ENCODE measurements at regions not wholly inside any gene's neighbourhood (a gene's known extent, or its start where the extent isn't known, plus 50 kb on each side); places are given as distances from the start of the nearest gene placed in this dataset.
A peak's percentile ranks its signal among the peaks of the same experiment; 100 is the strongest.

GRCh38 chr7:131211500-131211899 lies 116.2 kb upstream of the MKLN1 start:
- Histone ChIP-seq H3K27me3 (no peaks in the 10 kb centered on the region), H3K4me3 (no peak overlapping the region), H3K27ac (no peak overlapping the region), H3K4me1 (no peaks in the 10 kb centered on the region), H3K9me3 (no peaks in the 10 kb centered on the region), H3K36me3 (no peaks in the 10 kb centered on the region)
- DNase-seq, result no peak
- TF ChIP-seq POLR2A (IDR thresholded peaks at IDR 0.05), result no peak
- no peak for TF ChIP-seq CTCF (IDR thresholded peaks at IDR 0.05)

GRCh38 chr7:131212114-131212513 lies 115.6 kb upstream of the MKLN1 start:
- no peaks in the 10 kb centered on the region for H3K9me3 ChIP-seq
- TF ChIP-seq POLR2A (IDR thresholded peaks at IDR 0.05), result no peak
- TF ChIP-seq CTCF (IDR thresholded peaks at IDR 0.05), result no peak
- H3K4me1 ChIP-seq, result no peaks in the 10 kb centered on the region
- no peaks in the 10 kb centered on the region for H3K36me3 ChIP-seq
- no peaks in the 10 kb centered on the region for H3K27me3 ChIP-seq
- H3K27ac ChIP-seq, result no peak overlapping the region
- no peak overlapping the region for H3K4me3 ChIP-seq
- DNase-seq, result no peak

- TF ChIP-seq POLR2A (IDR thresholded peaks at IDR 0.05) (no peak), CTCF (IDR thresholded peaks at IDR 0.05) (no peak)
- Histone ChIP-seq H3K9me3 (no peaks in the 10 kb centered on the region), H3K4me1 (peaks cover 0 to 13% (median 5%) of the 10 kb centered on the region in 4 donors), H3K4me3 (no peak overlapping the region), H3K36me3 (no peaks in the 10 kb centered on the region), H3K27ac (peak overlapping the region in 1 of 4 donors; percentile 56), H3K27me3 (no peaks in the 10 kb centered on the region)
- no peak for DNase-seq
Measured at GRCh38 chr7:131218727-131219128, 108.9 kb upstream of the MKLN1 start.

- Histone ChIP-seq H3K9me3 (no peaks in the 10 kb centered on the region), H3K4me1 (peaks cover 0 to 13% (median 5%) of the 10 kb centered on the region in 4 donors), H3K27me3 (no peaks in the 10 kb centered on the region), H3K36me3 (no peaks in the 10 kb centered on the region), H3K27ac (peak overlapping the region; percentile 25 to 56 (median 42)), H3K4me3 (no peak overlapping the region)
- DNase-seq, result peak in 2 of 3 donors; percentile 32 to 60
- no peak for TF ChIP-seq POLR2A (IDR thresholded peaks at IDR 0.05)
- TF ChIP-seq CTCF (IDR thresholded peaks at IDR 0.05), result no peak
Measured at GRCh38 chr7:131219312-131220041, 108.2 kb upstream of the MKLN1 start.

- DNase-seq, result no peak
- H3K4me1 ChIP-seq, result peaks cover 0 to 21% (median 5%) of the 10 kb centered on the region in 4 donors
- TF ChIP-seq POLR2A (IDR thresholded peaks at IDR 0.05), result no peak
- TF ChIP-seq CTCF (IDR thresholded peaks at IDR 0.05), result no peak
- no peaks in the 10 kb centered on the region for H3K27me3 ChIP-seq
- H3K27ac ChIP-seq, result no peak overlapping the region
- no peaks in the 10 kb centered on the region for H3K36me3 ChIP-seq
- H3K9me3 ChIP-seq, result no peaks in the 10 kb centered on the region
- H3K4me3 ChIP-seq, result no peak overlapping the region
Measured at GRCh38 chr7:131221061-131221460, 106.6 kb upstream of the MKLN1 start.

All from Peyer's patch (tissue), 4 donors.